ENCODE measurements at regions not wholly inside any gene's neighbourhood (a gene's known extent, or its start where the extent isn't known, plus 50 kb on each side); places are given as distances from the start of the nearest gene placed in this dataset.

GRCh38 chr22:47276450-47276820 is 514.0 kb downstream of the TBC1D22A start:
- H3K27ac ChIP-seq (ENCODE audit: low read length): no peak overlapping the region
- no peaks in the 10 kb centered on the region for H3K4me1 ChIP-seq (ENCODE audit: control insufficient read depth in 1 of 2, insufficient read depth in 2 of 2, low read length in 2 of 2)
- no peaks in the 10 kb centered on the region for H3K36me3 ChIP-seq (ENCODE audit: control insufficient read depth in 1 of 2, insufficient read depth in 2 of 2, low read length in 2 of 2)
- no peak overlapping the region for H3K4me3 ChIP-seq (ENCODE audit: low read depth in 1 of 2, low read length in 2 of 2)
- no peaks in the 10 kb centered on the region for H3K27me3 ChIP-seq (ENCODE audit: low read depth, low read length)
- peaks cover 0 to 4% of the 10 kb centered on the region in 2 donors for H3K9me3 ChIP-seq (ENCODE audit: control insufficient read depth in 1 of 2, low read length in 2 of 2)

GRCh38 chr22:47275605-47276449 is 513.4 kb downstream of the TBC1D22A start:
- H3K9me3 ChIP-seq (ENCODE audit: control insufficient read depth in 1 of 2, low read length in 2 of 2): peaks cover 0 to 6% of the 10 kb centered on the region in 2 donors
- no peaks in the 10 kb centered on the region for H3K27me3 ChIP-seq (ENCODE audit: low read depth, low read length)
- H3K4me3 ChIP-seq (ENCODE audit: low read depth in 1 of 2, low read length in 2 of 2): no peak overlapping the region
- no peak overlapping the region for H3K27ac ChIP-seq (ENCODE audit: low read length)
- no peaks in the 10 kb centered on the region for H3K36me3 ChIP-seq (ENCODE audit: control insufficient read depth in 1 of 2, insufficient read depth in 2 of 2, low read length in 2 of 2)
- H3K4me1 ChIP-seq (ENCODE audit: control insufficient read depth in 1 of 2, insufficient read depth in 2 of 2, low read length in 2 of 2): no peaks in the 10 kb centered on the region

GRCh38 chr22:47274196-47274595 is 511.7 kb downstream of the TBC1D22A start:
- H3K4me1 ChIP-seq (ENCODE audit: control insufficient read depth in 1 of 2, insufficient read depth in 2 of 2, low read length in 2 of 2): no peaks in the 10 kb centered on the region
- no peak overlapping the region for H3K4me3 ChIP-seq (ENCODE audit: low read depth in 1 of 2, low read length in 2 of 2)
- H3K36me3 ChIP-seq (ENCODE audit: control insufficient read depth in 1 of 2, insufficient read depth in 2 of 2, low read length in 2 of 2): no peaks in the 10 kb centered on the region
- H3K27ac ChIP-seq (ENCODE audit: low read length): no peak overlapping the region
- H3K27me3 ChIP-seq (ENCODE audit: low read depth, low read length): no peaks in the 10 kb centered on the region
- peaks cover 0 to 13% of the 10 kb centered on the region in 2 donors for H3K9me3 ChIP-seq (ENCODE audit: control insufficient read depth in 1 of 2, low read length in 2 of 2)

- Histone ChIP-seq H3K36me3 (ENCODE audit: control insufficient read depth in 1 of 2, insufficient read depth in 2 of 2, low read length in 2 of 2) (no peaks in the 10 kb centered on the region), H3K9me3 (ENCODE audit: control insufficient read depth in 1 of 2, low read length in 2 of 2) (peaks cover 0 to 13% of the 10 kb centered on the region in 2 donors), H3K4me3 (ENCODE audit: low read depth in 1 of 2, low read length in 2 of 2) (no peak overlapping the region), H3K27ac (ENCODE audit: low read length) (no peak overlapping the region), H3K27me3 (ENCODE audit: low read depth, low read length) (no peaks in the 10 kb centered on the region), H3K4me1 (ENCODE audit: control insufficient read depth in 1 of 2, insufficient read depth in 2 of 2, low read length in 2 of 2) (no peaks in the 10 kb centered on the region)
These were observed 508.1 kb downstream of the TBC1D22A start for GRCh38 chr22:47270463-47271135.

- H3K27ac ChIP-seq (ENCODE audit: low read length): no peak overlapping the region
- no peaks in the 10 kb centered on the region for H3K27me3 ChIP-seq (ENCODE audit: low read depth, low read length)
- H3K9me3 ChIP-seq (ENCODE audit: control insufficient read depth in 1 of 2, low read length in 2 of 2): peaks cover 0 to 13% of the 10 kb centered on the region in 2 donors
- no peaks in the 10 kb centered on the region for H3K4me1 ChIP-seq (ENCODE audit: control insufficient read depth in 1 of 2, insufficient read depth in 2 of 2, low read length in 2 of 2)
- no peaks in the 10 kb centered on the region for H3K36me3 ChIP-seq (ENCODE audit: control insufficient read depth in 1 of 2, insufficient read depth in 2 of 2, low read length in 2 of 2)
- H3K4me3 ChIP-seq (ENCODE audit: low read depth in 1 of 2, low read length in 2 of 2): no peak overlapping the region
These were observed 507.2 kb downstream of the TBC1D22A start for GRCh38 chr22:47269516-47270088.

GRCh38 chr22:47267513-47268282 is 505.2 kb downstream of the TBC1D22A start:
- no peak overlapping the region for H3K27ac ChIP-seq (ENCODE audit: low read length)
- no peaks in the 10 kb centered on the region for H3K36me3 ChIP-seq (ENCODE audit: control insufficient read depth in 1 of 2, insufficient read depth in 2 of 2, low read length in 2 of 2)
- no peaks in the 10 kb centered on the region for H3K4me1 ChIP-seq (ENCODE audit: control insufficient read depth in 1 of 2, insufficient read depth in 2 of 2, low read length in 2 of 2)
- no peaks in the 10 kb centered on the region for H3K27me3 ChIP-seq (ENCODE audit: low read depth, low read length)
- peaks cover 0 to 13% of the 10 kb centered on the region in 2 donors for H3K9me3 ChIP-seq (ENCODE audit: control insufficient read depth in 1 of 2, low read length in 2 of 2)
- no peak overlapping the region for H3K4me3 ChIP-seq (ENCODE audit: low read depth in 1 of 2, low read length in 2 of 2)

GRCh38 chr22:47266329-47266728 is 503.9 kb downstream of the TBC1D22A start:
- Histone ChIP-seq H3K36me3 (ENCODE audit: control insufficient read depth in 1 of 2, insufficient read depth in 2 of 2, low read length in 2 of 2) (no peaks in the 10 kb centered on the region), H3K4me3 (ENCODE audit: low read depth in 1 of 2, low read length in 2 of 2) (no peak overlapping the region), H3K9me3 (ENCODE audit: control insufficient read depth in 1 of 2, low read length in 2 of 2) (peaks cover 0 to 9% of the 10 kb centered on the region in 2 donors), H3K27ac (ENCODE audit: low read length) (no peak overlapping the region), H3K4me1 (ENCODE audit: control insufficient read depth in 1 of 2, insufficient read depth in 2 of 2, low read length in 2 of 2) (no peaks in the 10 kb centered on the region), H3K27me3 (ENCODE audit: low read depth, low read length) (no peaks in the 10 kb centered on the region)

GRCh38 chr22:47260551-47260950 is 498.1 kb downstream of the TBC1D22A start:
- no peak overlapping the region for H3K4me3 ChIP-seq (ENCODE audit: low read depth in 1 of 2, low read length in 2 of 2)
- no peaks in the 10 kb centered on the region for H3K27me3 ChIP-seq (ENCODE audit: low read depth, low read length)
- no peak overlapping the region for H3K27ac ChIP-seq (ENCODE audit: low read length)
- no peaks in the 10 kb centered on the region for H3K36me3 ChIP-seq (ENCODE audit: control insufficient read depth in 1 of 2, insufficient read depth in 2 of 2, low read length in 2 of 2)
- H3K4me1 ChIP-seq (ENCODE audit: control insufficient read depth in 1 of 2, insufficient read depth in 2 of 2, low read length in 2 of 2): no peaks in the 10 kb centered on the region
- H3K9me3 ChIP-seq (ENCODE audit: control insufficient read depth in 1 of 2, low read length in 2 of 2): no peaks in the 10 kb centered on the region

- Histone ChIP-seq H3K4me1 (ENCODE audit: control insufficient read depth in 1 of 2, insufficient read depth in 2 of 2, low read length in 2 of 2) (no peaks in the 10 kb centered on the region), H3K36me3 (ENCODE audit: control insufficient read depth in 1 of 2, insufficient read depth in 2 of 2, low read length in 2 of 2) (no peaks in the 10 kb centered on the region), H3K9me3 (ENCODE audit: control insufficient read depth in 1 of 2, low read length in 2 of 2) (no peaks in the 10 kb centered on the region), H3K27me3 (ENCODE audit: low read depth, low read length) (no peaks in the 10 kb centered on the region), H3K4me3 (ENCODE audit: low read depth in 1 of 2, low read length in 2 of 2) (no peak overlapping the region), H3K27ac (ENCODE audit: low read length) (no peak overlapping the region)
These were observed 497.5 kb downstream of the TBC1D22A start for GRCh38 chr22:47259990-47260389.

- Histone ChIP-seq H3K4me1 (ENCODE audit: control insufficient read depth in 1 of 2, insufficient read depth in 2 of 2, low read length in 2 of 2) (no peaks in the 10 kb centered on the region), H3K27me3 (ENCODE audit: low read depth, low read length) (no peaks in the 10 kb centered on the region), H3K36me3 (ENCODE audit: control insufficient read depth in 1 of 2, insufficient read depth in 2 of 2, low read length in 2 of 2) (no peaks in the 10 kb centered on the region), H3K27ac (ENCODE audit: low read length) (no peak overlapping the region), H3K9me3 (ENCODE audit: control insufficient read depth in 1 of 2, low read length in 2 of 2) (no peaks in the 10 kb centered on the region), H3K4me3 (ENCODE audit: low read depth in 1 of 2, low read length in 2 of 2) (no peak overlapping the region)
These were observed 496.6 kb downstream of the TBC1D22A start for GRCh38 chr22:47259049-47259448.

GRCh38 chr22:47257976-47258375 is 495.5 kb downstream of the TBC1D22A start:
- H3K4me3 ChIP-seq (ENCODE audit: low read depth in 1 of 2, low read length in 2 of 2): no peak overlapping the region
- H3K27ac ChIP-seq (ENCODE audit: low read length): no peak overlapping the region
- H3K4me1 ChIP-seq (ENCODE audit: control insufficient read depth in 1 of 2, insufficient read depth in 2 of 2, low read length in 2 of 2): no peaks in the 10 kb centered on the region
- no peaks in the 10 kb centered on the region for H3K36me3 ChIP-seq (ENCODE audit: control insufficient read depth in 1 of 2, insufficient read depth in 2 of 2, low read length in 2 of 2)
- H3K9me3 ChIP-seq (ENCODE audit: control insufficient read depth in 1 of 2, low read length in 2 of 2): peaks cover 0 to 7% of the 10 kb centered on the region in 2 donors
- H3K27me3 ChIP-seq (ENCODE audit: low read depth, low read length): no peaks in the 10 kb centered on the region

All from muscle layer of duodenum (tissue), 2 donors.